Right atrium auricular region (tissue), 2 donors: ENCODE measurements at regions not wholly inside any gene's neighbourhood (a gene's known extent, or its start where the extent isn't known, plus 50 kb on each side); places are given as distances from the start of the nearest gene placed in this dataset.

Source experiments
- DNase-seq: peaks from one replicate; pipeline ENCODE4 v3.0.0-alpha.2; 2019; ENCODE audit warnings: low spot score
- H3K27ac ChIP-seq, 2 donors: fragments of 200-600 bp; sonication (generic); 1 replicate in 1 of 2; 2 replicates in 1 of 2; pipeline ENCODE4 v1.5.1; 2016 to 2019
- H3K27me3 ChIP-seq, 2 donors: fragments of 200-600 bp; sonication (generic); one replicate each; pipeline versions ENCODE4 v1.5.1 to v1.6.0; 2017 to 2019
- H3K36me3 ChIP-seq: fragments of 200-600 bp; sonication (generic); one replicate; pipeline ENCODE4 v1.5.1; 2016
- H3K4me1 ChIP-seq, 2 donors: fragments of 200-600 bp; sonication (generic); one replicate each; pipeline versions ENCODE4 v1.5.1 to v1.6.0; 2017 to 2019
- H3K4me3 ChIP-seq, 2 donors: fragments of 200-600 bp; sonication (generic); 1 replicate in 1 of 2; 2 replicates in 1 of 2; pipeline ENCODE4 v1.5.1; 2017 to 2019; ENCODE audit warnings: mild to moderate bottlenecking in 1 of 2, moderate library complexity in 1 of 2
- H3K9me3 ChIP-seq, 2 donors: fragments of 200-600 bp; sonication (generic); one replicate each; pipeline ENCODE4 v1.5.1; 2019
- TF ChIP-seq, protein P1 (sequence below), 2 donors: fragments of 200-600 bp; sonication (generic); IDR thresholded peaks; one replicate each; pipeline ENCODE4 v1.5.1; 2019; ENCODE audit warnings: antibody characterized with exemption in 2 of 2

DNA sequence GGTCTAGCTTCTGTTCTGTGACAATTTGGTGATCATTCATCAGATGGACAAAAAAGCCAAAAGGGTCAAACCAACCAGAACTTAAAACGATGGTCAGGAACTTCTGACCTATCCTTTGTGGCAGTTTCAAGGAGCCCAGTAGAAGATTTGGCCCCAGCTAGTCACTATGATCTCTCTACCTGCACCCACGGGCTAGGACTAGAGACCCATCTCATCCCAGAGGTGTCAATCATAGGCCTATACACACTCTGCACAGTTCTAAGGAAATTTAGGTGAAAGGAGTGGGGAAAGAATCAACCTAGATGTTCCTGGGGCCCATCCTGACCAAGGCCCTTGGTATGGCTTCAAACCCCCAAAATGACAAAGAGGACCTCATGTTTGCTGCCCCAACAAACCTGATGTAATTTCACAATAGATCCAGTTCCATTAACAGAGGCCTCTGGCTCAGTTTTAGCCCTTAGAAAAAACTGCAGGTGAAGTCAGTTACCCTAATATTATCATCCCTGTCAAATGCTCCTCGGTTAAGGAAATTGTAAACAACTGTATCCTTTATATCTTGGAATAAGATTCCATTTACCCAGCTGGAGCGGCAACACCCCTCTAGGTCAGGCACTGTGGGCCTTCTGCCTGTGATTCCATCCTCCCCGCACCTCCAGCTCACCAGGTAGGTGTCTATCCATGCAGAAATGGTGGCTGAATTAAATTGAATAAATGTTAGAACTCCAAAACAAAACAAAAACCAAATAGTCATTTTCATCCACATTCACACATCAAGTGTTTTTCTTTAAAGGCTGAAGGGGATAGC lies 138.7 kb downstream of the ENC1 start:
- no peaks in the 10 kb centered on the region for H3K27me3 ChIP-seq
- TF ChIP-seq, protein P1, sequence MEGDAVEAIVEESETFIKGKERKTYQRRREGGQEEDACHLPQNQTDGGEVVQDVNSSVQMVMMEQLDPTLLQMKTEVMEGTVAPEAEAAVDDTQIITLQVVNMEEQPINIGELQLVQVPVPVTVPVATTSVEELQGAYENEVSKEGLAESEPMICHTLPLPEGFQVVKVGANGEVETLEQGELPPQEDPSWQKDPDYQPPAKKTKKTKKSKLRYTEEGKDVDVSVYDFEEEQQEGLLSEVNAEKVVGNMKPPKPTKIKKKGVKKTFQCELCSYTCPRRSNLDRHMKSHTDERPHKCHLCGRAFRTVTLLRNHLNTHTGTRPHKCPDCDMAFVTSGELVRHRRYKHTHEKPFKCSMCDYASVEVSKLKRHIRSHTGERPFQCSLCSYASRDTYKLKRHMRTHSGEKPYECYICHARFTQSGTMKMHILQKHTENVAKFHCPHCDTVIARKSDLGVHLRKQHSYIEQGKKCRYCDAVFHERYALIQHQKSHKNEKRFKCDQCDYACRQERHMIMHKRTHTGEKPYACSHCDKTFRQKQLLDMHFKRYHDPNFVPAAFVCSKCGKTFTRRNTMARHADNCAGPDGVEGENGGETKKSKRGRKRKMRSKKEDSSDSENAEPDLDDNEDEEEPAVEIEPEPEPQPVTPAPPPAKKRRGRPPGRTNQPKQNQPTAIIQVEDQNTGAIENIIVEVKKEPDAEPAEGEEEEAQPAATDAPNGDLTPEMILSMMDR (IDR thresholded peaks at IDR 0.05): no peak
- no peaks in the 10 kb centered on the region for H3K9me3 ChIP-seq
- no peaks in the 10 kb centered on the region for H3K4me1 ChIP-seq
- H3K4me3 ChIP-seq: no peak overlapping the region
- H3K36me3 ChIP-seq: no peaks in the 10 kb centered on the region
- no peak for DNase-seq
- no peak overlapping the region for H3K27ac ChIP-seq

DNA sequence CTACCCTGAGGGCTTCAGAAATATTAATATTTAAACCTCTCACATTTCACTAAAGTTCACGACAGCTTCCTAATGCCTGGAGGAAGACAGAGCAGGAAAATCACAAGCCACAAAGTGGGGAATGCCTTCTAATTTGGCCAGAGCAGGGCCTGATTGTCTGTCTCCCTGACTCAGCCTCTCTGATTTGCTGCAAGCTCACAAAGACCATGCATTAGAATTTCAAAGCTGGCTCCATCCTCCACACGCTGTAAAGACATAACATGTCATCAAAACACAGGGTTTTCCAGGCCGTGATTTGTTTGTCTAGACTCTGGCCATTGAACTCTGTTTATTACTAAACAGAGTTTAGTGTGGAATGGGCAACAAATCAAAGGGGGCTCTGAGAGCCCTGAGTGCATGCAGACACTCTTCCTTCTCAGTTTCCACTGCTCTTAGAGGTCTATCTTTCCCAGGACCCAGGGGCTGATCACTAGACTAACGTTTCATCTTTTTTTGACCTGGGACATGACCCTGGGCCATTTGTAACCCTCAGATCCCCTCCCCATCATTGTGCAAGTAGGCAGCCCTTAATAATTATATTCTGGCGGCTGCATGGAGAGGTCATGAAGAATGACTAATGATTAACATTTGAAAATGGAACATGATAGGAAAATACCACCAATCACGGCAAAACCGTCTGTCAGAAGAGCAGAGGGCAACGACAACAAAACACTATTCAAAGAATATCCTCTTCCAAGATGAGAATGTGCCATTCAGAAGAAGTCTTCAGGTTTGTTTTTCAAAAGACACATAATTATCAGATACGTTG lies 140.2 kb downstream of the ENC1 start:
- Histone ChIP-seq H3K36me3 (no peaks in the 10 kb centered on the region), H3K27ac (no peak overlapping the region), H3K4me3 (no peak overlapping the region), H3K4me1 (no peaks in the 10 kb centered on the region), H3K9me3 (no peaks in the 10 kb centered on the region), H3K27me3 (no peaks in the 10 kb centered on the region)
- no peak for DNase-seq
- TF ChIP-seq, protein P1 (IDR thresholded peaks at IDR 0.05): no peak

DNA sequence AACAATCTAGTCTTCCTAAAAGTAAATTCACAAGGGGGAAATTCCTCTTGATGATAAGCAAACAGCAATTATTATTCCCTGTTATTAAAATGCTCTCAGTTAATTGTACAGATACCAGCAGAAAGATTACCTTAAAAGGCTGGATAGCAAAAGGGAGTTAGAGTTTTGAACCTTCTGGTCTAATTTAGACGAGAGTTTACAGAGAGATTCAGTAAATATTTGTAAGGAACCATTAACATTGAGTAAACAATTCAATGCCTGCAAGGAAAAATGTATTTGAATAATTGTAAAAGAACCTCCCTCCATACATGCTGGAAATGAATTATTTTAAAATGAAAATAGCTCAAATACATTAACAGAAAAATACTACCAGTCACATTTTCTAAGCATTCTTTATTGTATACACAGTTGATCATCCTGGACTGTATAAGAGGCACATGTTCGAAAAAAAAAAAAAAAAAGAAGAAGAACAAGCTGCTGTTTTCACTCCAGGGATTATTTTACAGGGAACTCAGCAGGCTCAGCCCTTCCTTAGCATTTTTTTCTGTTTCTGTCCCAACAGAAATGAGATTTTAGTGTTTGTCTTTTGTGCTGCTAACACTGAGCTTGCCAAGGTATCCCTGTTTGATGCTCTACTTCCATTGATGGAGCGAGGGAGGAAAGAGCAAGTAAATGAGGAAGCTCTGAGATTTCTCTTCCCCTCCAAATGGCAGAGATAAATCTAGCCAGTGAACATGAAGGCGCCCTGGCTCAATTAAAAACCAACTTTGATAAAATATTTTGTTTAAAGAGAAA lies 141.1 kb downstream of the ENC1 start:
- H3K9me3 ChIP-seq: no peaks in the 10 kb centered on the region
- no peak overlapping the region for H3K4me3 ChIP-seq
- TF ChIP-seq, protein P1 (IDR thresholded peaks at IDR 0.05): no peak
- H3K27me3 ChIP-seq: no peaks in the 10 kb centered on the region
- H3K4me1 ChIP-seq: no peaks in the 10 kb centered on the region
- no peak overlapping the region for H3K27ac ChIP-seq
- no peak for DNase-seq
- H3K36me3 ChIP-seq: no peaks in the 10 kb centered on the region

DNA sequence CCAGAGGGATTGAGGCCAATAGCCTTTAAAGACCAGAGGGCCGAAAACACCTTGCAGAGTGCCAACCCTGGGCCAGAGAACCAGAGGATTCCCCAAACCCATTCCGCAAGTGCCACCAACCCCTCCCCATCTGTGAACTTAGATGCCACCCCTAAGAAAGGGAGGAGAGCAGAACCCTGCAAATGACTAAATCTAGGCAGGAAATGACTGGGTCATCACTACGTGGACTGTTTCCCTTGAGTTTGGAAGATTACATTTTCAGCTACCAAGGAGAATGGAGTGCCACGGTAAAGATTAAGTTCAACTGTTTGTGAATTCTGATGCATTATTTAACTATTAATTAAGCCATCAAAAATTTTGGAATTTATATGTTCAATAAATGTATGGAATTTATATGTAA lies 142.8 kb downstream of the ENC1 start:
- Histone ChIP-seq H3K4me3 (no peak overlapping the region), H3K4me1 (no peaks in the 10 kb centered on the region), H3K27me3 (no peaks in the 10 kb centered on the region), H3K36me3 (no peaks in the 10 kb centered on the region), H3K27ac (no peak overlapping the region), H3K9me3 (no peaks in the 10 kb centered on the region)
- TF ChIP-seq, protein P1 (IDR thresholded peaks at IDR 0.05): no peak
- no peak for DNase-seq

DNA sequence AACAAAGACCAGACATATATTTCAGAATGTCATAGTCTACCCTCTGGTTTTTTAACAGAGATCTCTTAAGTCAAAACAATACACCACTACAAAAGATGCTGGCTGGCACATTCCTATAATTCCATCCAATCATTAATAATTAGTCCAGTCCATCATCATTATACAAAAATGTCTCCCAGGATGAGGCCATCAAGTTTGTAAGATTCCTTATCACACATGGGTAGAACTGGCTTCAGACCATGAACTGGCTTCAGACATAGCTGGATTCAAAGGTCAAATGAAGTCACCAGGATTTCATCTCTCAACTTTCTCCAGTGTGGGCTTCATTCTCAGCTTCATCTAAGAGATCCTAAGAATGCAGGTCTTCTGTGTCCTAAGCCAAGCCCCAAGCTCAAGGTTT lies 147.1 kb downstream of the ENC1 start:
- TF ChIP-seq, protein P1 (IDR thresholded peaks at IDR 0.05): no peak
- no peak for DNase-seq
- Histone ChIP-seq H3K9me3 (no peaks in the 10 kb centered on the region), H3K4me3 (no peak overlapping the region), H3K4me1 (no peaks in the 10 kb centered on the region), H3K36me3 (no peaks in the 10 kb centered on the region), H3K27ac (no peak overlapping the region), H3K27me3 (no peaks in the 10 kb centered on the region)
